Spleen (tissue), 11 donors: ENCODE measurements at regions not wholly inside any gene's neighbourhood (a gene's known extent, or its start where the extent isn't known, plus 50 kb on each side); places are given as distances from the start of the nearest gene placed in this dataset.

Experiments
- DNase-seq: peaks from one replicate; pipeline ENCODE4 v3.0.0-alpha.2; 2020
- H3K27ac ChIP-seq, 8 donors: fragments of 200-600 bp; sonication (generic) in 7 of 8; 1 replicate in 4 of 8; 2 replicates in 4 of 8; pipeline versions ENCODE4 v1.5.0 to v1.8.0; 2016 to 2021; ENCODE audit warnings: inconsistent platforms in 4 of 8, mild to moderate bottlenecking in 4 of 8, moderate library complexity in 1 of 8
- H3K27me3 ChIP-seq, 7 donors: fragments of 200-600 bp; sonication (generic) in 6 of 7; replicated peaks in 1 of 7; 1 replicate in 4 of 7; 2 replicates in 3 of 7; pipeline versions ENCODE4 v1.5.0 to v1.8.0; 2016 to 2021; ENCODE audit warnings: inconsistent platforms in 3 of 7, mild to moderate bottlenecking in 1 of 7
- H3K36me3 ChIP-seq, 6 donors: fragments of 200-600 bp; sonication (generic) in 5 of 6; 1 replicate in 4 of 6; 2 replicates in 2 of 6; pipeline versions ENCODE4 v1.5.0 to v1.8.0; 2016 to 2021; ENCODE audit warnings: inconsistent platforms in 2 of 6
- H3K4me1 ChIP-seq, 6 donors: fragments of 200-600 bp; sonication (generic) in 5 of 6; 1 replicate in 3 of 6; 2 replicates in 3 of 6; pipeline versions ENCODE4 v1.5.0 to v1.8.0; 2016 to 2021; ENCODE audit warnings: inconsistent platforms in 3 of 6
- H3K4me3 ChIP-seq, 8 donors: fragments of 200-600 bp; sonication (generic) in 7 of 8; 1 replicate in 4 of 8; 2 replicates in 4 of 8; pipeline versions ENCODE4 v1.5.0 to v1.8.0; 2016 to 2021; ENCODE audit warnings: inconsistent platforms in 4 of 8, mild to moderate bottlenecking in 4 of 8, moderate library complexity in 2 of 8
- H3K9me3 ChIP-seq, 8 donors: fragments of 200-600 bp; sonication (generic) in 7 of 8; 1 replicate in 4 of 8; 2 replicates in 4 of 8; pipeline versions ENCODE4 v1.5.0 to v1.8.0; 2016 to 2021; ENCODE audit warnings: inconsistent platforms in 4 of 8
- POLR2A ChIP-seq, 3 donors: fragments of 450-650 bp; IDR thresholded peaks; one replicate each; pipeline ENCODE4 v1.5.1; 2017; ENCODE audit warnings: antibody characterized with exemption in 3 of 3, mild to moderate bottlenecking in 1 of 3
- POLR2AphosphoS5 ChIP-seq, 3 donors: sonication (generic); formaldehyde crosslinking; IDR thresholded peaks; one replicate each; pipeline ENCODE4 v1.5.1; 2017; ENCODE audit warnings: antibody characterized with exemption in 3 of 3
- WGBS, 5 donors: extraction: QIAGEN DNeasy Blood & Tissue Kit in 3 of 5; methylation state at CpG; one replicate each; pipeline versions ENCODE4 v1.1.5 to v1.1.7; 2013 to 2018; 5-methylcytosine and 5-hydroxymethylcytosine counted together
- intact Hi-C: fragments of 100-400 bp; cut with DNase I; formaldehyde crosslinking; loops from one replicate; pipeline ENCODE4 v1.15.0; 2023; ENCODE audit warnings: low total_unique reads
- TF ChIP-seq, protein P1 (sequence below), 11 experiments: fragments of 200-600 bp in 7 of 11; fragments of 450-650 bp in 4 of 11; sonication (generic) in 4 of 11; IDR thresholded peaks in 8 of 11; conservative IDR thresholded peaks in 3 of 11; 1 replicate in 7 of 11; 2 replicates in 4 of 11; pipeline versions ENCODE4 v1.4.0 to v1.8.0; 2016 to 2021; ENCODE audit warnings: antibody characterized with exemption in 11 of 11, inconsistent platforms in 4 of 11, mild to moderate bottlenecking in 1 of 11
- donor health status: healthy with polysubstance abuse.
- donor health status: DM: no; HTN: no; CAD: no; lungs with moderate emphysema.
- donor health status: DM: no; HTN: no; CAD: no.
- donor health status: Bipolar disorder and iron deficiency.
- donor health status: healthy.
- donor health status: DM: no; HTN: no; CAD: no.
- donor health status: DM: yes; HTN: yes; CAD: no.

DNA sequence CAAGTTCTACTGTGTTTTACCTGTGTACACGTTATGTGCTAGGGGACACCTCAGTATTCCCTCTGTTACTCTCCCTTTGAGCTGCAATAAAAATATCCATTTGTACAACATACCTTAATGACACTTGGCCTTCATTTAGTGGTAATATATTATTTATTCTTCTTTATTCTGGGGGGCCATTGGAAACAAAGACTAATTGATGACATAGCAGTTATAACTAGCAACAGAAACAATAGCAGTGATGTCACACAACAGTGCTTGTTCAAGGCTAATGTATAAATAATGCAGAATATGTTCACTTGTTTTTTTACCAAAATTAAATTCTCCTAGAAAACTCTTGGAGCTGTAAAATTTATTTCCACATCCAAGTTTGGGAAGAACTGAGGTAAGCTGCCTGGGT, 92.2 kb upstream of the FAM83B start:
- Histone ChIP-seq H3K4me1 (no peaks in the 10 kb centered on the region), H3K4me3 (no peak overlapping the region), H3K27ac (no peak overlapping the region), H3K9me3 (peaks cover 0 to 10% (median 0%) of the 10 kb centered on the region in 8 donors), H3K36me3 (no peaks in the 10 kb centered on the region), H3K27me3 (no peaks in the 10 kb centered on the region)
- TF ChIP-seq POLR2A (IDR thresholded peaks at IDR 0.05), result no peak
- TF ChIP-seq, protein P1, sequence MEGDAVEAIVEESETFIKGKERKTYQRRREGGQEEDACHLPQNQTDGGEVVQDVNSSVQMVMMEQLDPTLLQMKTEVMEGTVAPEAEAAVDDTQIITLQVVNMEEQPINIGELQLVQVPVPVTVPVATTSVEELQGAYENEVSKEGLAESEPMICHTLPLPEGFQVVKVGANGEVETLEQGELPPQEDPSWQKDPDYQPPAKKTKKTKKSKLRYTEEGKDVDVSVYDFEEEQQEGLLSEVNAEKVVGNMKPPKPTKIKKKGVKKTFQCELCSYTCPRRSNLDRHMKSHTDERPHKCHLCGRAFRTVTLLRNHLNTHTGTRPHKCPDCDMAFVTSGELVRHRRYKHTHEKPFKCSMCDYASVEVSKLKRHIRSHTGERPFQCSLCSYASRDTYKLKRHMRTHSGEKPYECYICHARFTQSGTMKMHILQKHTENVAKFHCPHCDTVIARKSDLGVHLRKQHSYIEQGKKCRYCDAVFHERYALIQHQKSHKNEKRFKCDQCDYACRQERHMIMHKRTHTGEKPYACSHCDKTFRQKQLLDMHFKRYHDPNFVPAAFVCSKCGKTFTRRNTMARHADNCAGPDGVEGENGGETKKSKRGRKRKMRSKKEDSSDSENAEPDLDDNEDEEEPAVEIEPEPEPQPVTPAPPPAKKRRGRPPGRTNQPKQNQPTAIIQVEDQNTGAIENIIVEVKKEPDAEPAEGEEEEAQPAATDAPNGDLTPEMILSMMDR (IDR thresholded peaks at IDR 0.05 in 8 of 11, conservative IDR thresholded peaks at IDR 0.05 in 3 of 11), result no peak
- no peak for TF ChIP-seq POLR2AphosphoS5 (IDR thresholded peaks at IDR 0.05)
- intact Hi-C loops, result no loop called here
- no peak for DNase-seq
- WGBS, 5 donors, result 65 to 97% (median 76%) methylated on average over 1 of the region's 1 CpG

DNA sequence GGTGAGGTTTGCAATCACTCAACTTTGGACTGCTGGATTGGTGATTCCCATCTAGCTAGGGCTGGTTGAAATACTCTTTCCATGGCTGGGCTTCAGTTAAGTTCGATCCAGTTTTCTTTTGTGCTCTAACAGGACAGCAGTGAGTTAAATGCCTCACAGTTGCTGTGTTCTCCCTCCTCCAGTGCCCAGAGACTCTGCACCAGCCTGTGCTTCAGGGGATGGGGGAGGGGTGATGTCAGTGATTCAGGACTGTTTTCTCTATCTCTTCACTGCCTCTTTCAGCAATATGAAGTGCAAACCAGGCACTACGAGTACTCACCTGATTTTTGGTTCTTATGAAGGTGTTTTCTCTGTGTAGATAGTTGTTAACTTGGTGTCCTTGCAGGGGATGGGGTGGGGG, 88.2 kb upstream of the FAM83B start:
- H3K4me3 ChIP-seq, result no peak overlapping the region
- no peaks in the 10 kb centered on the region for H3K4me1 ChIP-seq
- intact Hi-C loops, result no loop called here
- no peaks in the 10 kb centered on the region for H3K36me3 ChIP-seq
- WGBS, 5 donors, result 54 to 87% (median 59%) methylated on average over 2 of the region's 2 CpGs
- H3K9me3 ChIP-seq, result peaks cover 0 to 10% (median 0%) of the 10 kb centered on the region in 8 donors
- H3K27ac ChIP-seq, result no peak overlapping the region
- DNase-seq, result no peak
- H3K27me3 ChIP-seq, result no peaks in the 10 kb centered on the region
- no peak for TF ChIP-seq POLR2AphosphoS5 (IDR thresholded peaks at IDR 0.05)
- no peak for TF ChIP-seq POLR2A (IDR thresholded peaks at IDR 0.05)

DNA sequence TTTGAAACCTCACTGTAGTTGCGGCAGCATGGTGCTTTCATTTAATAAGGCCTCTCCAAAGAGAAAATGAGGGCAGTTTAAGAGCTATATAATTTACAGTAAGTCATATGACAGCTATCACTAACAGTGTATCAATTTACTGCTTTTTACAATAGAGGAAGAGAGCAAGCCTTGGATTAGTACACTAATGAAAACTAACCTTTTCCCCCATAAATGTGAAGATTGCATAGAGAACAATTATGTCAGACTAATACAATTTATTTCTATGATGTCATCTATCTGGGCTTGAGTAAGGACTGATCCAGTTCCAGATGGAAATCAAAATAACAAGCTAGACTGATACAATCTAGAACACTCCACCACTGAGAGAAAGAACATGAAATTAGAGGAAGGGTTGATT, 78.1 kb upstream of the FAM83B start:
- no peak for DNase-seq
- H3K27ac ChIP-seq, result no peak overlapping the region
- no peaks in the 10 kb centered on the region for H3K36me3 ChIP-seq
- H3K4me3 ChIP-seq, result no peak overlapping the region
- H3K9me3 ChIP-seq, result no peaks in the 10 kb centered on the region
- TF ChIP-seq, protein P1 (IDR thresholded peaks at IDR 0.05 in 8 of 11, conservative IDR thresholded peaks at IDR 0.05 in 3 of 11), result no peak
- TF ChIP-seq POLR2A (IDR thresholded peaks at IDR 0.05) (no peak), POLR2AphosphoS5 (IDR thresholded peaks at IDR 0.05) (no peak)
- H3K4me1 ChIP-seq, result no peaks in the 10 kb centered on the region
- 86 to 98% (median 92%) methylated on average over 1 of the region's 1 CpG for WGBS, 5 donors
- H3K27me3 ChIP-seq, result no peaks in the 10 kb centered on the region
- intact Hi-C loops, result no loop called here

DNA sequence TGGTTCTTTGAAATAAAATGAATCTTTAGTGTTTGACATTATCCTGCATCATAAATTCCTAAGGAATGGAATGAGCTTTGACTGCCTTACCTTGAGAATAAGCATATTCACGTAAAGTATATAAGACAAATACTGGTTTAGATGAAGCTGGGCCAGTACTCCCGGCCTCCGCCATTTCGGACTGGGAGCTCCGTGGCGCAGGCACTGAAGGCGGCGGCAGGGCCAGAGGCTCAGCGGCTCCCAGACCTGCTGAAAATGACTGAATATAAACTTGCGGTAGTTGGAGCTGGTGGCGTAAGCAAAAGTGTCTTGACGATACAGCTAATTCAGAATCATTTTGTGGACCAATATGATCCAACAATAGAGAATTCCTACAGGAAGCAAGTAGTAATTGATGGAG, 76.2 kb upstream of the FAM83B start:
- Histone ChIP-seq H3K9me3 (no peaks in the 10 kb centered on the region), H3K36me3 (no peaks in the 10 kb centered on the region), H3K4me1 (no peaks in the 10 kb centered on the region), H3K27me3 (no peaks in the 10 kb centered on the region), H3K27ac (no peak overlapping the region), H3K4me3 (no peak overlapping the region)
- no peak for DNase-seq
- intact Hi-C loops, result no loop called here
- WGBS, 5 donors, result 92 to 98% (median 95%) methylated on average over 12 of the region's 12 CpGs
- no peak for TF ChIP-seq POLR2A (IDR thresholded peaks at IDR 0.05)
- TF ChIP-seq, protein P1 (IDR thresholded peaks at IDR 0.05 in 8 of 11, conservative IDR thresholded peaks at IDR 0.05 in 3 of 11), result no peak
- TF ChIP-seq POLR2AphosphoS5 (IDR thresholded peaks at IDR 0.05), result no peak

DNA sequence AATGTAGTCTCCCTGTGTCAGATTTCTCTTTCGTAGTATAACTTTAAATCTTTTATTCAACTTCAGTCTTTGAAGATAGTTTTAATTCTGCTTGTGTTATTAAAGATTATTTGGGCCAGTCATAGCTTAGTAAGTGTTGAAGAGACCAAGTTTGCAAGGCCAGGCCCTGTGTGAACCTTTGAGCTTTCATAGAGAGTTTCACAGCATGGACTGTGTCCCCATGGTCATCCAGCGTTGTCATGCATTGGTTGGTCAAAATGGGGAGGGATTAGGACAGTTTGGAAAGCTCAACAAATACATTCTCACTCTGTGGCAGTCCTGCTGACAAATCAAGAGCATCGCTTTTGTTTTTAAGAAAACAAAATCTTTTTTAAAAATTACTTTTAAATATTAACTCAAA, 74.6 kb upstream of the FAM83B start:
- Histone ChIP-seq H3K27ac (no peak overlapping the region), H3K4me1 (no peaks in the 10 kb centered on the region), H3K9me3 (no peaks in the 10 kb centered on the region), H3K27me3 (no peaks in the 10 kb centered on the region), H3K36me3 (no peaks in the 10 kb centered on the region), H3K4me3 (no peak overlapping the region)
- 77 to 88% (median 82%) methylated on average over 3 of the region's 3 CpGs for WGBS, 5 donors
- DNase-seq, result no peak
- no peak for TF ChIP-seq POLR2AphosphoS5 (IDR thresholded peaks at IDR 0.05)
- TF ChIP-seq, protein P1 (IDR thresholded peaks at IDR 0.05 in 8 of 11, conservative IDR thresholded peaks at IDR 0.05 in 3 of 11), result no peak
- no peak for TF ChIP-seq POLR2A (IDR thresholded peaks at IDR 0.05)
- intact Hi-C loops, result no loop called here
